ENCODE measurements at regions not wholly inside any gene's neighbourhood (a gene's known extent, or its start where the extent isn't known, plus 50 kb on each side); places are given as distances from the start of the nearest gene placed in this dataset.

DNA sequence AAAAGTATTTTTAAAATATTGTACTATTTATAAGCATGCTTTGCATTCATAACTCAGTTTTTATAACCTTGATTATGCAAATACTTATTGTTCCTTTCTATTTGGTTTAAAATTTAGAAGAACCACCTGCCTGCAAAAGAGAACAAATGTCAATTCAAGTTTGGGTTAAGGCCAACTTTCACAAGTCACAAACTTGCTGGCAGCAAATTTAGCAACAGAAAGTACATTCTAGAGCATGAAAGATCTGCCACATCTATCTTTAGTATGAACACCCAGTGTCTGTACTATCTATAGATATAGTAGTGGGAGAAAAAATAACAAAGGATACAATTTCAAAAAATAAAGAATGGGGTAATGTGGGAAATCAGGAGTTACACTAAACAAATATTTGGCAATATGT lies 1014.2 kb downstream of the C4orf33 start (continued):
- TF ChIP-seq, protein P1, sequence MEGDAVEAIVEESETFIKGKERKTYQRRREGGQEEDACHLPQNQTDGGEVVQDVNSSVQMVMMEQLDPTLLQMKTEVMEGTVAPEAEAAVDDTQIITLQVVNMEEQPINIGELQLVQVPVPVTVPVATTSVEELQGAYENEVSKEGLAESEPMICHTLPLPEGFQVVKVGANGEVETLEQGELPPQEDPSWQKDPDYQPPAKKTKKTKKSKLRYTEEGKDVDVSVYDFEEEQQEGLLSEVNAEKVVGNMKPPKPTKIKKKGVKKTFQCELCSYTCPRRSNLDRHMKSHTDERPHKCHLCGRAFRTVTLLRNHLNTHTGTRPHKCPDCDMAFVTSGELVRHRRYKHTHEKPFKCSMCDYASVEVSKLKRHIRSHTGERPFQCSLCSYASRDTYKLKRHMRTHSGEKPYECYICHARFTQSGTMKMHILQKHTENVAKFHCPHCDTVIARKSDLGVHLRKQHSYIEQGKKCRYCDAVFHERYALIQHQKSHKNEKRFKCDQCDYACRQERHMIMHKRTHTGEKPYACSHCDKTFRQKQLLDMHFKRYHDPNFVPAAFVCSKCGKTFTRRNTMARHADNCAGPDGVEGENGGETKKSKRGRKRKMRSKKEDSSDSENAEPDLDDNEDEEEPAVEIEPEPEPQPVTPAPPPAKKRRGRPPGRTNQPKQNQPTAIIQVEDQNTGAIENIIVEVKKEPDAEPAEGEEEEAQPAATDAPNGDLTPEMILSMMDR (IDR thresholded peaks at IDR 0.05; ENCODE audit: low read depth, low read length, missing input control), result no peak
- TF ChIP-seq, protein P2, sequence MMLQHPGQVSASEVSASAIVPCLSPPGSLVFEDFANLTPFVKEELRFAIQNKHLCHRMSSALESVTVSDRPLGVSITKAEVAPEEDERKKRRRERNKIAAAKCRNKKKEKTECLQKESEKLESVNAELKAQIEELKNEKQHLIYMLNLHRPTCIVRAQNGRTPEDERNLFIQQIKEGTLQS (IDR thresholded peaks at IDR 0.05), result no peak
- TF ChIP-seq FOXA2 (IDR thresholded peaks at IDR 0.05), result no peak

DNA sequence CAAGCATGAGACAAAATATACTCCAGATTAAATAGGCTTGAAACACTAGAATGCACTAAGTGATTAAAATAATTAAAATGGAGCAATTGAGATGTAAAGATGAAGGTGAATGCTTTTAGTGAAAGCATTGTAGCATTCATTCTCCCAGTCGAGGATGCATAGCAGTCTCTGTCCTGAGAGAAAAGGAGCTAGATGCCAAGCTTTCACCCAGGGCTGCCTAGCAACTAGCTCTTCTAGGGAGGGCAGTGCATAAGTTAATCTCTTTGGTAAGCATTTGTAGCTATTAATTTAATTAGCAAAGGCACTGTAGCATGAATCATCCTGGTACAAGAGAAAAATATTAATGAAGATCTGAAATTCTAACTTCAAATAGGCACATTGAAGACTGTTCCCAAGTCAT lies 1014.8 kb downstream of the C4orf33 start:
- H3K36me3 ChIP-seq (ENCODE audit: control insufficient read depth in 4 of 4, insufficient read depth in 3 of 4, low read depth in 1 of 4, low read length in 3 of 4), result no peaks in the 10 kb centered on the region
- H3K4me1 ChIP-seq (ENCODE audit: control insufficient read depth in 4 of 4, insufficient read depth in 4 of 4, low read length in 3 of 4), result no peaks in the 10 kb centered on the region
- no peak for DNase-seq (ENCODE audit: low spot score)
- no peak overlapping the region for H3K4me3 ChIP-seq (ENCODE audit: low read depth in 1 of 3, low read length in 3 of 3)
- no peak overlapping the region for H3K27ac ChIP-seq (ENCODE audit: low read depth in 1 of 2, low read length in 2 of 2)
- 72% methylated on average over 1 of the region's 1 CpG for WGBS
- H3K27me3 ChIP-seq (ENCODE audit: control insufficient read depth in 4 of 4, insufficient read depth in 4 of 4, low read length in 3 of 4), result no peaks in the 10 kb centered on the region
- no peak overlapping the region for H3K9ac ChIP-seq (ENCODE audit: low read depth in 1 of 2, low read length in 2 of 2)
- TF ChIP-seq RAD21 (IDR thresholded peaks at IDR 0.05) (no peak), TAF1 (conservative IDR thresholded peaks at IDR 0.05) (no peak), GABPA (IDR thresholded peaks at IDR 0.05 in 1 of 2, conservative IDR thresholded peaks at IDR 0.05 in 1 of 2) (no peak), HNF4G (IDR thresholded peaks at IDR 0.05) (no peak), FOXA1 (IDR thresholded peaks at IDR 0.05) (no peak), HNF4A (conservative IDR thresholded peaks at IDR 0.05) (no peak), EGR1 (IDR thresholded peaks at IDR 0.05; ENCODE audit: low read depth in 2 of 2) (no peak), RXRA (IDR thresholded peaks at IDR 0.05) (no peak)
- TF ChIP-seq, protein P3, sequence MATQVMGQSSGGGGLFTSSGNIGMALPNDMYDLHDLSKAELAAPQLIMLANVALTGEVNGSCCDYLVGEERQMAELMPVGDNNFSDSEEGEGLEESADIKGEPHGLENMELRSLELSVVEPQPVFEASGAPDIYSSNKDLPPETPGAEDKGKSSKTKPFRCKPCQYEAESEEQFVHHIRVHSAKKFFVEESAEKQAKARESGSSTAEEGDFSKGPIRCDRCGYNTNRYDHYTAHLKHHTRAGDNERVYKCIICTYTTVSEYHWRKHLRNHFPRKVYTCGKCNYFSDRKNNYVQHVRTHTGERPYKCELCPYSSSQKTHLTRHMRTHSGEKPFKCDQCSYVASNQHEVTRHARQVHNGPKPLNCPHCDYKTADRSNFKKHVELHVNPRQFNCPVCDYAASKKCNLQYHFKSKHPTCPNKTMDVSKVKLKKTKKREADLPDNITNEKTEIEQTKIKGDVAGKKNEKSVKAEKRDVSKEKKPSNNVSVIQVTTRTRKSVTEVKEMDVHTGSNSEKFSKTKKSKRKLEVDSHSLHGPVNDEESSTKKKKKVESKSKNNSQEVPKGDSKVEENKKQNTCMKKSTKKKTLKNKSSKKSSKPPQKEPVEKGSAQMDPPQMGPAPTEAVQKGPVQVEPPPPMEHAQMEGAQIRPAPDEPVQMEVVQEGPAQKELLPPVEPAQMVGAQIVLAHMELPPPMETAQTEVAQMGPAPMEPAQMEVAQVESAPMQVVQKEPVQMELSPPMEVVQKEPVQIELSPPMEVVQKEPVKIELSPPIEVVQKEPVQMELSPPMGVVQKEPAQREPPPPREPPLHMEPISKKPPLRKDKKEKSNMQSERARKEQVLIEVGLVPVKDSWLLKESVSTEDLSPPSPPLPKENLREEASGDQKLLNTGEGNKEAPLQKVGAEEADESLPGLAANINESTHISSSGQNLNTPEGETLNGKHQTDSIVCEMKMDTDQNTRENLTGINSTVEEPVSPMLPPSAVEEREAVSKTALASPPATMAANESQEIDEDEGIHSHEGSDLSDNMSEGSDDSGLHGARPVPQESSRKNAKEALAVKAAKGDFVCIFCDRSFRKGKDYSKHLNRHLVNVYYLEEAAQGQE (IDR thresholded peaks at IDR 0.05), result no peak
- TF ChIP-seq, protein P4, sequence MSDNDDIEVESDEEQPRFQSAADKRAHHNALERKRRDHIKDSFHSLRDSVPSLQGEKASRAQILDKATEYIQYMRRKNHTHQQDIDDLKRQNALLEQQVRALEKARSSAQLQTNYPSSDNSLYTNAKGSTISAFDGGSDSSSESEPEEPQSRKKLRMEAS (IDR thresholded peaks at IDR 0.05), result no peak
- no peaks in the 10 kb centered on the region for H3K9me3 ChIP-seq (ENCODE audit: control insufficient read depth in 4 of 4, low read length in 3 of 4)

DNA sequence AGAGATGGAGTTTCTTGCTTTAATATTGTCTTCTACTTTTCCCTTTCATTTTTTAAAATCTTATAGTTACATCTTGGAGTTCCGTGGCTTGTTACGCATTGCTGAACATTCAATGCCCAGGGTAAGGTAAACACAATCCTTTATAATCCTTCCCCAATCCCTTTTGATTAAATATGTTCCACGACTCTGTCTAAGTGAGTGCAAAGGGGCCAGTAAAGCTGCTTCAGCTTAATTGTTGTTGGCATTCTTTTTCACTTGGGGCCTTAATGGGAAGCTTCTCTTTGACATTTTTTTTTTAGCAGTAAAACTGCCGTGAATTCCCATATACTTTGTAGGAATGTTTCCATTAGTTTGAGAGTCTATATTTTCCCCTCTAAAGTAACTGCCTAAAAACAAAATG lies 1028.1 kb downstream of the C4orf33 start:
- no peak for DNase-seq (ENCODE audit: low spot score)
- no peaks in the 10 kb centered on the region for H3K36me3 ChIP-seq (ENCODE audit: control insufficient read depth in 4 of 4, insufficient read depth in 3 of 4, low read depth in 1 of 4, low read length in 3 of 4)
- H3K9me3 ChIP-seq (ENCODE audit: control insufficient read depth in 4 of 4, low read length in 3 of 4), result no peaks in the 10 kb centered on the region
- 89% methylated on average over 4 of the region's 4 CpGs for WGBS
- H3K27me3 ChIP-seq (ENCODE audit: control insufficient read depth in 4 of 4, insufficient read depth in 4 of 4, low read length in 3 of 4), result no peaks in the 10 kb centered on the region
- no peak overlapping the region for H3K4me3 ChIP-seq (ENCODE audit: low read depth in 1 of 3, low read length in 3 of 3)
- no peaks in the 10 kb centered on the region for H3K4me1 ChIP-seq (ENCODE audit: control insufficient read depth in 4 of 4, insufficient read depth in 4 of 4, low read length in 3 of 4)
- H3K9ac ChIP-seq (ENCODE audit: low read depth in 1 of 2, low read length in 2 of 2), result no peak overlapping the region
- H3K27ac ChIP-seq (ENCODE audit: low read depth in 1 of 2, low read length in 2 of 2), result no peak overlapping the region
- no peak for TF ChIP-seq FOXA1 (IDR thresholded peaks at IDR 0.05)
- no peak for TF ChIP-seq HNF4G (IDR thresholded peaks at IDR 0.05)
- TF ChIP-seq, protein P5, sequence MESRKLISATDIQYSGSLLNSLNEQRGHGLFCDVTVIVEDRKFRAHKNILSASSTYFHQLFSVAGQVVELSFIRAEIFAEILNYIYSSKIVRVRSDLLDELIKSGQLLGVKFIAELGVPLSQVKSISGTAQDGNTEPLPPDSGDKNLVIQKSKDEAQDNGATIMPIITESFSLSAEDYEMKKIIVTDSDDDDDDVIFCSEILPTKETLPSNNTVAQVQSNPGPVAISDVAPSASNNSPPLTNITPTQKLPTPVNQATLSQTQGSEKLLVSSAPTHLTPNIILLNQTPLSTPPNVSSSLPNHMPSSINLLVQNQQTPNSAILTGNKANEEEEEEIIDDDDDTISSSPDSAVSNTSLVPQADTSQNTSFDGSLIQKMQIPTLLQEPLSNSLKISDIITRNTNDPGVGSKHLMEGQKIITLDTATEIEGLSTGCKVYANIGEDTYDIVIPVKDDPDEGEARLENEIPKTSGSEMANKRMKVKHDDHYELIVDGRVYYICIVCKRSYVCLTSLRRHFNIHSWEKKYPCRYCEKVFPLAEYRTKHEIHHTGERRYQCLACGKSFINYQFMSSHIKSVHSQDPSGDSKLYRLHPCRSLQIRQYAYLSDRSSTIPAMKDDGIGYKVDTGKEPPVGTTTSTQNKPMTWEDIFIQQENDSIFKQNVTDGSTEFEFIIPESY (IDR thresholded peaks at IDR 0.05), result no peak
- TF ChIP-seq RAD21 (IDR thresholded peaks at IDR 0.05), result no peak
- TF ChIP-seq, protein P2 (IDR thresholded peaks at IDR 0.05), result no peak
- TF ChIP-seq EGR1 (IDR thresholded peaks at IDR 0.05; ENCODE audit: low read depth in 2 of 2), result no peak
- TF ChIP-seq RXRA (IDR thresholded peaks at IDR 0.05), result no peak
- TF ChIP-seq, protein P1 (IDR thresholded peaks at IDR 0.05; ENCODE audit: low read depth, low read length, missing input control), result no peak
- TF ChIP-seq YY1 (IDR thresholded peaks at IDR 0.05), result no peak
- TF ChIP-seq HNF4A (conservative IDR thresholded peaks at IDR 0.05), result no peak
- no peak for TF ChIP-seq TAF1 (conservative IDR thresholded peaks at IDR 0.05)
- no peak for TF ChIP-seq FOXA2 (IDR thresholded peaks at IDR 0.05)
- TF ChIP-seq SP1 (IDR thresholded peaks at IDR 0.05), result no peak
- TF ChIP-seq GABPA (IDR thresholded peaks at IDR 0.05 in 1 of 2, conservative IDR thresholded peaks at IDR 0.05 in 1 of 2), result no peak
- TF ChIP-seq, protein P4 (IDR thresholded peaks at IDR 0.05), result no peak
- TF ChIP-seq JUND (IDR thresholded peaks at IDR 0.05), result no peak
- no peak for TF ChIP-seq NR2F2 (IDR thresholded peaks at IDR 0.05)
